ENCODE measurements at regions not wholly inside any gene's neighbourhood (a gene's known extent, or its start where the extent isn't known, plus 50 kb on each side); places are given as distances from the start of the nearest gene placed in this dataset.

DNA sequence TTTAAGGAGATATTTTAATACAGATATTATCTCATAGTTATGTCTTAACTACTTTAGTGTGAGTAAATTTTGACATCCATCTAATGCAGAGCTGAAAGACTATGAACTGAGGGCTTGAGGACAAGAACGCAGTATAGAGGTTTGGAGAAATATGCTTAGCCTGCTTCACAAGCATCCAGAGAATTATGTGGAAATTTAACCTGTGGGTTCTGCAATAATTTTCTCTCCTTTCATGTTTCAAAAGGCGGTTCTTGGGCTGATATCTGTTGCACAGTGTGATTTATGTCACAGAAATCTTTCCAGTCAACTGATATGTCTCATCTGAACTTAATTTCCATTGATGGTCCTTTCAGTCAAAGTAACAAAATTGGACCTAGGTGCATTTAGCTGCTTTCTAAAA lies 371.9 kb upstream of the VRK2 start:
- Histone ChIP-seq H2AFZ (ENCODE audit: low read depth, low read length) (no peak overlapping the region), H3K9me1 (replicated peaks; ENCODE audit: control insufficient read depth, extremely low read depth, insufficient read depth, low read length) (no peaks in the 10 kb centered on the region), H3K79me2 (ENCODE audit: control insufficient read depth, insufficient read depth, low read length) (no peaks in the 10 kb centered on the region), H3K27me3 (ENCODE audit: control insufficient read depth in 2 of 2, insufficient read depth in 2 of 2, low read length in 2 of 2) (no peaks in the 10 kb centered on the region), H3K4me1 (ENCODE audit: control insufficient read depth, extremely low read depth, insufficient read depth, low read length) (no peaks in the 10 kb centered on the region), H3K9me3 (replicated peaks; ENCODE audit: control insufficient read depth, insufficient read depth, low read length) (no peaks in the 10 kb centered on the region), H3K36me3 (ENCODE audit: control insufficient read depth in 2 of 2, extremely low read depth in 1 of 2, insufficient read depth in 2 of 2, low read length in 2 of 2) (no peaks in the 10 kb centered on the region), H4K20me1 (replicated peaks; ENCODE audit: control insufficient read depth, extremely low read depth, insufficient read depth, low read length) (no peaks in the 10 kb centered on the region), H3K4me3 (replicated peaks in 1 of 3; ENCODE audit: insufficient read depth in 1 of 3, low read depth in 1 of 3, low read length in 3 of 3) (no peak overlapping the region), H3K27ac (ENCODE audit: insufficient read depth, low read depth, low read length) (no peak overlapping the region), H3K9ac (replicated peaks; ENCODE audit: extremely low read depth, insufficient read depth, low read length) (no peak overlapping the region), H3K4me2 (ENCODE audit: insufficient read depth, low read length) (no peak overlapping the region)
- dilution Hi-C loops (cut with MboI; ENCODE audit: extremely low pct_ligation_motif_present, low sequenced_read_pairs) = no loop called here
- intact Hi-C loops (cut with micrococcal nuclease) = no loop called here
- ChIA-PET POLR2A (no interaction called here), CTCF (no interaction called here)
- no peak for FAIRE-seq
- no peak for DNase-seq (ENCODE audit: low read depth, low spot score)
- BruUV-seq (replicated peaks) = no TSS peak
- TF ChIP-seq POLR2AphosphoS5 (IDR thresholded peaks at IDR 0.05; ENCODE audit: insufficient read depth, low read depth, low read length) (no peak), POLR2A (IDR thresholded peaks at IDR 0.05; ENCODE audit: low read depth, low read length) (no peak), FOS (IDR thresholded peaks at IDR 0.05; ENCODE audit: borderline replicate concordance, insufficient read depth, low read length) (no peak), EZH2 (IDR thresholded peaks at IDR 0.05; ENCODE audit: borderline replicate concordance, low read depth, low read length, severe bottlenecking) (no peak), MYC (IDR thresholded peaks at IDR 0.05; ENCODE audit: low read depth, low read length) (no peak), GATA2 (IDR thresholded peaks at IDR 0.05; ENCODE audit: insufficient read depth, insufficient read length, low read depth, low read length) (no peak), MAX (IDR thresholded peaks at IDR 0.05; ENCODE audit: insufficient read depth, insufficient read length) (no peak), JUN (IDR thresholded peaks at IDR 0.05; ENCODE audit: borderline replicate concordance, insufficient read depth, insufficient read length, low read depth) (no peak)
- TF ChIP-seq, protein P1, sequence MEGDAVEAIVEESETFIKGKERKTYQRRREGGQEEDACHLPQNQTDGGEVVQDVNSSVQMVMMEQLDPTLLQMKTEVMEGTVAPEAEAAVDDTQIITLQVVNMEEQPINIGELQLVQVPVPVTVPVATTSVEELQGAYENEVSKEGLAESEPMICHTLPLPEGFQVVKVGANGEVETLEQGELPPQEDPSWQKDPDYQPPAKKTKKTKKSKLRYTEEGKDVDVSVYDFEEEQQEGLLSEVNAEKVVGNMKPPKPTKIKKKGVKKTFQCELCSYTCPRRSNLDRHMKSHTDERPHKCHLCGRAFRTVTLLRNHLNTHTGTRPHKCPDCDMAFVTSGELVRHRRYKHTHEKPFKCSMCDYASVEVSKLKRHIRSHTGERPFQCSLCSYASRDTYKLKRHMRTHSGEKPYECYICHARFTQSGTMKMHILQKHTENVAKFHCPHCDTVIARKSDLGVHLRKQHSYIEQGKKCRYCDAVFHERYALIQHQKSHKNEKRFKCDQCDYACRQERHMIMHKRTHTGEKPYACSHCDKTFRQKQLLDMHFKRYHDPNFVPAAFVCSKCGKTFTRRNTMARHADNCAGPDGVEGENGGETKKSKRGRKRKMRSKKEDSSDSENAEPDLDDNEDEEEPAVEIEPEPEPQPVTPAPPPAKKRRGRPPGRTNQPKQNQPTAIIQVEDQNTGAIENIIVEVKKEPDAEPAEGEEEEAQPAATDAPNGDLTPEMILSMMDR (IDR thresholded peaks at IDR 0.05; ENCODE audit: extremely low read depth in 1 of 2, insufficient read depth in 1 of 2, low read depth in 1 of 2, low read length in 2 of 2) = no peak

Measured in endothelial cell of umbilical vein (primary cell).